ENCODE measurements at regions not wholly inside any gene's neighbourhood (a gene's known extent, or its start where the extent isn't known, plus 50 kb on each side); places are given as distances from the start of the nearest gene placed in this dataset.
"Not testable (repeated sequence)": the region's sequence is repeated elsewhere in the genome, so short reads cannot be mapped to it uniquely, and the experiment has no call there.

- DNase-seq (ENCODE audit: low read depth) = no peak
Observed at GRCh38 chr2:40690525-40690924, 238.6 kb upstream of the SLC8A1 start.

GRCh38 chr2:40700231-40700954 is 248.5 kb upstream of the SLC8A1 start:
- no peak for DNase-seq (ENCODE audit: low read depth)

- DNase-seq (ENCODE audit: low read depth) = not testable (repeated sequence)
Observed at GRCh38 chr2:40712197-40712894, 260.5 kb upstream of the SLC8A1 start.

- DNase-seq (ENCODE audit: low read depth) = peak; percentile 31
Observed at GRCh38 chr2:40716879-40717278, 265.0 kb upstream of the SLC8A1 start.

GRCh38 chr2:40719414-40719813 is 267.5 kb upstream of the SLC8A1 start:
- no peak for DNase-seq (ENCODE audit: low read depth)

- no peak for DNase-seq (ENCODE audit: low read depth)
Observed at GRCh38 chr2:40721595-40721994, 269.7 kb upstream of the SLC8A1 start.

GRCh38 chr2:40723194-40723593 is 271.3 kb upstream of the SLC8A1 start:
- DNase-seq (ENCODE audit: low read depth) = no peak

GRCh38 chr2:40725040-40725439 is 273.1 kb upstream of the SLC8A1 start:
- DNase-seq (ENCODE audit: low read depth) = no peak

GRCh38 chr2:40725950-40726349 is 274.1 kb upstream of the SLC8A1 start:
- DNase-seq (ENCODE audit: low read depth) = no peak

GRCh38 chr2:40734797-40735196 is 282.9 kb upstream of the SLC8A1 start:
- DNase-seq (ENCODE audit: low read depth) = peak; percentile 21

- no peak for DNase-seq (ENCODE audit: low read depth)
Observed at GRCh38 chr2:40737180-40737579, 285.3 kb upstream of the SLC8A1 start.

GRCh38 chr2:40740419-40740818 is 288.5 kb upstream of the SLC8A1 start:
- DNase-seq (ENCODE audit: low read depth) = peak; percentile 18

- DNase-seq (ENCODE audit: low read depth) = no peak
Observed at GRCh38 chr2:40741532-40741931, 289.6 kb upstream of the SLC8A1 start.

GRCh38 chr2:40746191-40746590 is 294.3 kb upstream of the SLC8A1 start:
- no peak for DNase-seq (ENCODE audit: low read depth)

- no peak for DNase-seq (ENCODE audit: low read depth)
Observed at GRCh38 chr2:40751981-40752380, 300.1 kb upstream of the SLC8A1 start.

GRCh38 chr2:40752796-40753195 is 300.9 kb upstream of the SLC8A1 start:
- DNase-seq (ENCODE audit: low read depth) = no peak

GRCh38 chr2:40754912-40755311 is 303.0 kb upstream of the SLC8A1 start:
- no peak for DNase-seq (ENCODE audit: low read depth)

GRCh38 chr2:40758401-40759155 is 306.7 kb upstream of the SLC8A1 start:
- DNase-seq (ENCODE audit: low read depth) = no peak

GRCh38 chr2:40760071-40760666 is 308.3 kb upstream of the SLC8A1 start:
- peak; percentile 43 for DNase-seq (ENCODE audit: low read depth)

GRCh38 chr2:40773291-40773690 is 321.4 kb upstream of the SLC8A1 start:
- no peak for DNase-seq (ENCODE audit: low read depth)

- DNase-seq (ENCODE audit: low read depth) = no peak
Observed at GRCh38 chr2:40783704-40784103, 331.8 kb upstream of the SLC8A1 start.

- no peak for DNase-seq (ENCODE audit: low read depth)
Observed at GRCh38 chr2:40786636-40787035, 334.7 kb upstream of the SLC8A1 start.

- DNase-seq (ENCODE audit: low read depth) = peak; percentile 13
Observed at GRCh38 chr2:40797120-40797519, 345.2 kb upstream of the SLC8A1 start.

Data from iris pigment epithelial cell (primary cell).